ENCODE measurements at regions not wholly inside any gene's neighbourhood (a gene's known extent, or its start where the extent isn't known, plus 50 kb on each side); places are given as distances from the start of the nearest gene placed in this dataset.

- TF ChIP-seq CTCF (IDR thresholded peaks at IDR 0.05) = no peak
- TF ChIP-seq EP300 (IDR thresholded peaks at IDR 0.05) = no peak
These were observed 53.7 kb upstream of the INSYN1 start for GRCh38 chr15:73806698-73807483.

All from gastroesophageal sphincter (tissue), 3 donors.